ENCODE measurements at regions not wholly inside any gene's neighbourhood (a gene's known extent, or its start where the extent isn't known, plus 50 kb on each side); places are given as distances from the start of the nearest gene placed in this dataset.

- H3K27ac Mint-ChIP-seq, result no peak overlapping the region
- no peak for ATAC-seq
- no peak for DNase-seq (ENCODE audit: low spot score)
- ChIA-PET POLR2A (no interaction called here), CTCF (interaction anchor here (0.7 kb wide), 1 partner anchor 329 kb away, joined by 3 read pairs; no protein-coding TSS in a partner anchor)
- no peak overlapping the region for H3K4me3 Mint-ChIP-seq
- no peaks in the 10 kb centered on the region for H3K36me3 Mint-ChIP-seq
- H3K9me3 Mint-ChIP-seq, result peaks cover 4% of the 10 kb centered on the region; the same call in 1 of the 2 replicates
- H3K27me3 Mint-ChIP-seq (ENCODE audit: low read depth), result peaks cover 67% of the 10 kb centered on the region
- TF ChIP-seq ERG (CRISPR knock-in tag; IDR thresholded peaks at IDR 0.05) (no peak), MXD4 (CRISPR knock-in tag; IDR thresholded peaks at IDR 0.05; ENCODE audit: borderline replicate concordance) (no peak), NR3C1 (CRISPR knock-in tag; conservative IDR thresholded peaks at IDR 0.05; ENCODE audit: low read depth) (no peak)
- peaks cover 9% of the 10 kb centered on the region; the same call in 1 of the 2 replicates for H3K4me1 Mint-ChIP-seq
Observed at GRCh38 chr2:160912276-160912675, 248.0 kb upstream of the TANK start.

GRCh38 chr2:160913323-160913722, 246.9 kb upstream of the TANK start:
- H3K36me3 Mint-ChIP-seq, result no peaks in the 10 kb centered on the region
- H3K4me1 Mint-ChIP-seq, result peaks cover 9% of the 10 kb centered on the region; the same call in 1 of the 2 replicates
- ATAC-seq (no peak), DNase-seq (ENCODE audit: low spot score) (no peak)
- no peak overlapping the region for H3K4me3 Mint-ChIP-seq
- H3K27me3 Mint-ChIP-seq (ENCODE audit: low read depth), result peaks cover 77% of the 10 kb centered on the region
- ChIA-PET CTCF (no interaction called here), POLR2A (no interaction called here)
- no peak overlapping the region for H3K27ac Mint-ChIP-seq
- H3K9me3 Mint-ChIP-seq, result peaks cover 4% of the 10 kb centered on the region; the same call in 1 of the 2 replicates
- no peak for TF ChIP-seq CREM (CRISPR knock-in tag; IDR thresholded peaks at IDR 0.05)
- TF ChIP-seq ZNF263 (CRISPR knock-in tag; IDR thresholded peaks at IDR 0.05; ENCODE audit: low read depth), result no peak
- no peak for TF ChIP-seq ZSCAN18 (CRISPR knock-in tag; IDR thresholded peaks at IDR 0.05)
- no peak for TF ChIP-seq ZNF512 (CRISPR knock-in tag; IDR thresholded peaks at IDR 0.05; ENCODE audit: borderline replicate concordance)
- TF ChIP-seq ATF2 (CRISPR knock-in tag; IDR thresholded peaks at IDR 0.05; ENCODE audit: borderline replicate concordance, low read depth), result no peak
- no peak for TF ChIP-seq EMX1 (CRISPR knock-in tag; IDR thresholded peaks at IDR 0.05)
- no peak for TF ChIP-seq TP53 (CRISPR knock-in tag; IDR thresholded peaks at IDR 0.05)
- no peak for TF ChIP-seq ARID4B (CRISPR knock-in tag; IDR thresholded peaks at IDR 0.05; ENCODE audit: borderline replicate concordance)
- no peak for TF ChIP-seq ERG (CRISPR knock-in tag; IDR thresholded peaks at IDR 0.05)
- no peak for TF ChIP-seq ZNF425 (CRISPR knock-in tag; conservative IDR thresholded peaks at IDR 0.05)
- TF ChIP-seq GRHL2 (CRISPR knock-in tag; IDR thresholded peaks at IDR 0.05; ENCODE audit: insufficient replicate concordance, severe bottlenecking), result no peak
- no peak for TF ChIP-seq IRF1 (CRISPR knock-in tag; IDR thresholded peaks at IDR 0.05)
- no peak for TF ChIP-seq ELF4 (CRISPR knock-in tag; IDR thresholded peaks at IDR 0.05; ENCODE audit: low read depth)
- TF ChIP-seq HMGA2 (CRISPR knock-in tag; IDR thresholded peaks at IDR 0.05), result no peak
- TF ChIP-seq USF1 (CRISPR knock-in tag; IDR thresholded peaks at IDR 0.05), result no peak
